NCI-H2029 treated with DMSO at 0.1 percent for 48 hours (cell line): ENCODE measurements at regions not wholly inside any gene's neighbourhood (a gene's known extent, or its start where the extent isn't known, plus 50 kb on each side); places are given as distances from the start of the nearest gene placed in this dataset.

ENCODE experiments used
- DNase-seq: peaks from one replicate; lab custom pipeline; 2025; lab: John Stamatoyannopoulos, UW

GRCh38 chr22:47569389-47570299, 807.2 kb downstream of the TBC1D22A start:
- DNase-seq: no peak

- no peak for DNase-seq
These were observed 806.2 kb downstream of the TBC1D22A start for GRCh38 chr22:47568700-47569099.

- DNase-seq: no peak
These were observed 805.0 kb downstream of the TBC1D22A start for GRCh38 chr22:47567126-47568090.

GRCh38 chr22:47566491-47566890, 804.0 kb downstream of the TBC1D22A start:
- no peak for DNase-seq

- DNase-seq: no peak
These were observed 803.2 kb downstream of the TBC1D22A start for GRCh38 chr22:47565607-47566006.

GRCh38 chr22:47564651-47565434, 802.4 kb downstream of the TBC1D22A start:
- no peak for DNase-seq

GRCh38 chr22:47564158-47564450, 801.7 kb downstream of the TBC1D22A start:
- no peak for DNase-seq

GRCh38 chr22:47563406-47564157, 801.1 kb downstream of the TBC1D22A start:
- DNase-seq: no peak

GRCh38 chr22:47561766-47562165, 799.3 kb downstream of the TBC1D22A start:
- no peak for DNase-seq

GRCh38 chr22:47561115-47561675, 798.7 kb downstream of the TBC1D22A start:
- no peak for DNase-seq

GRCh38 chr22:47558828-47559700, 796.6 kb downstream of the TBC1D22A start:
- DNase-seq: no peak

- no peak for DNase-seq
These were observed 794.0 kb downstream of the TBC1D22A start for GRCh38 chr22:47556473-47556872.

- no peak for DNase-seq
These were observed 791.0 kb downstream of the TBC1D22A start for GRCh38 chr22:47553436-47553835.

- DNase-seq: no peak
These were observed 790.2 kb downstream of the TBC1D22A start for GRCh38 chr22:47552541-47553205.

- DNase-seq: no peak
These were observed 789.6 kb downstream of the TBC1D22A start for GRCh38 chr22:47552024-47552423.

GRCh38 chr22:47551431-47551775, 789.0 kb downstream of the TBC1D22A start:
- DNase-seq: no peak

GRCh38 chr22:47550524-47551430, 788.3 kb downstream of the TBC1D22A start:
- no peak for DNase-seq

GRCh38 chr22:47549741-47550340, 787.4 kb downstream of the TBC1D22A start:
- DNase-seq: no peak
